AG09309 (cell line): ENCODE measurements at regions not wholly inside any gene's neighbourhood (a gene's known extent, or its start where the extent isn't known, plus 50 kb on each side); places are given as distances from the start of the nearest gene placed in this dataset.

Experiments used
- DNase-seq: peaks from one replicate; pipeline ENCODE4 v3.0.0-alpha.2; 2010; ENCODE audit warnings: low read depth
- H3K4me3 ChIP-seq: 2 replicates; pipeline ENCODE4 v1.5.1; 2011; ENCODE audit warnings: mild to moderate bottlenecking, low read depth, low read length, moderate library complexity; ENCODE audit not compliant: control insufficient read depth
- CTCF ChIP-seq: IDR thresholded peaks from 2 replicates; pipeline ENCODE4 v1.5.1; 2011; ENCODE audit warnings: mild to moderate bottlenecking, low read depth, low read length, inconsistent platforms; ENCODE audit not compliant: insufficient read depth, control insufficient read depth; ENCODE audit errors: missing control alignments

- no peak overlapping the region for H3K4me3 ChIP-seq
- TF ChIP-seq CTCF, result no peak
- DNase-seq, result no peak
Measured at GRCh38 chr2:220678943-220679342, 893.2 kb downstream of the EPHA4 start.

- no peak overlapping the region for H3K4me3 ChIP-seq
- TF ChIP-seq CTCF, result no peak
- no peak for DNase-seq
Measured at GRCh38 chr2:220682616-220683015, 889.5 kb downstream of the EPHA4 start.

GRCh38 chr2:220684099-220684498, 888.0 kb downstream of the EPHA4 start:
- TF ChIP-seq CTCF, result no peak
- DNase-seq, result no peak
- no peak overlapping the region for H3K4me3 ChIP-seq

- H3K4me3 ChIP-seq, result no peak overlapping the region
- peak; percentile 85 for TF ChIP-seq CTCF
- no peak for DNase-seq
Measured at GRCh38 chr2:220687231-220687843, 884.8 kb downstream of the EPHA4 start.

GRCh38 chr2:220695397-220696279, 876.5 kb downstream of the EPHA4 start:
- TF ChIP-seq CTCF, result no peak
- H3K4me3 ChIP-seq, result no peak overlapping the region
- DNase-seq, result no peak

- no peak for TF ChIP-seq CTCF
- no peak overlapping the region for H3K4me3 ChIP-seq
- DNase-seq, result no peak
Measured at GRCh38 chr2:220696280-220696669, 875.8 kb downstream of the EPHA4 start.
